PC-3 (cell line): ENCODE measurements at regions not wholly inside any gene's neighbourhood (a gene's known extent, or its start where the extent isn't known, plus 50 kb on each side); places are given as distances from the start of the nearest gene placed in this dataset.

ENCODE experiments used
- ATAC-seq: fragments of 200-7000 bp; cut with Tn5 transposase; 2 replicates; pipeline ENCODE4 v1.9.1; 2020; ENCODE audit warnings: mild to moderate bottlenecking, moderate library complexity
- BruUV-seq: library from RNA; stranded (reverse); fragments of 400-500 nt; replicated peaks from 2 replicates; lab custom pipeline; 2021; lab: Mats Ljungman, UMichigan
- CTCF ChIA-PET: fragments of 300-600 bp; sonication (Branson Sonifier 250); formaldehyde crosslinking; loops from one replicate; lab custom pipeline; 2022; ENCODE audit warnings: antibody characterized with exemption; lab: Charles Lee
- POLR2A ChIA-PET: fragments of 300-600 bp; sonication (Branson Sonifier 250); formaldehyde crosslinking; loops from one replicate; lab custom pipeline; 2022; ENCODE audit warnings: antibody characterized with exemption; ENCODE audit not compliant: unreplicated experiment; lab: Charles Lee
- DNase-seq: peaks from one replicate; pipeline ENCODE4 v3.0.0-alpha.2; 2015
- H2AFZ ChIP-seq: fragments of 300-600 bp; sonication (generic); 2 replicates; pipeline ENCODE4 v1.6.0; 2016; ENCODE audit warnings: antibody characterized with exemption, low read length
- H3F3A ChIP-seq: fragments of 300-600 bp; sonication (generic); one replicate; pipeline ENCODE4 v1.6.0; 2017; ENCODE audit warnings: antibody characterized with exemption, low read length, control low read depth, mild to moderate bottlenecking; ENCODE audit not compliant: unreplicated experiment
- H3K27ac ChIP-seq: fragments of 300-600 bp; sonication (generic); 2 replicates; pipeline ENCODE4 v1.5.1; 2016; ENCODE audit warnings: mild to moderate bottlenecking, low read length
- H3K27me3 ChIP-seq: fragments of 300-600 bp; sonication (generic); 2 replicates; pipeline ENCODE4 v1.6.1; 2016; ENCODE audit warnings: low read length, mixed read lengths
- H3K36me3 ChIP-seq: fragments of 300-600 bp; sonication (generic); 2 replicates; pipeline ENCODE4 v1.6.1; 2016; ENCODE audit warnings: low read depth, mixed run types, low read length, mixed read lengths
- H3K4me1 ChIP-seq: fragments of 300-600 bp; sonication (generic); 2 replicates; pipeline ENCODE4 v1.5.1; 2016; ENCODE audit warnings: low read length; ENCODE audit not compliant: insufficient read depth
- H3K4me2 ChIP-seq: fragments of 300-600 bp; sonication (generic); 2 replicates; pipeline ENCODE4 v1.6.0; 2016; ENCODE audit warnings: low read length
- H3K4me3 ChIP-seq: fragments of 300-600 bp; sonication (generic); 2 replicates; pipeline ENCODE4 v1.5.1; 2016; ENCODE audit warnings: mild to moderate bottlenecking, low read length, mixed read lengths
- H3K79me2 ChIP-seq: fragments of 300-600 bp; sonication (generic); 2 replicates; pipeline ENCODE4 v1.6.1; 2017; ENCODE audit warnings: low read length, mixed read lengths
- H3K9ac ChIP-seq: fragments of 300-600 bp; sonication (generic); 2 replicates; pipeline ENCODE4 v1.6.0; 2016; ENCODE audit warnings: mild to moderate bottlenecking, low read length
- H3K9me2 ChIP-seq: fragments of 300-600 bp; sonication (generic); replicated peaks from 2 replicates; pipeline ENCODE4 v1.6.1; 2016; ENCODE audit warnings: mixed run types, low read length, mixed read lengths
- H3K9me3 ChIP-seq: fragments of 300-600 bp; sonication (generic); 2 replicates; pipeline ENCODE4 v1.6.1; 2016; ENCODE audit warnings: low read length, mixed read lengths
- H4K20me1 ChIP-seq: fragments of 300-600 bp; sonication (generic); 2 replicates; pipeline ENCODE4 v1.6.1; 2016; ENCODE audit warnings: low read length, mixed read lengths
- EZH2 ChIP-seq: fragments of 300-600 bp; sonication (generic); IDR thresholded peaks from one replicate; pipeline ENCODE4 v1.6.1; 2017; ENCODE audit warnings: antibody characterized with exemption, mild to moderate bottlenecking, low read length; ENCODE audit not compliant: unreplicated experiment
- EZH2phosphoT487 ChIP-seq: fragments of 300-600 bp; sonication (generic); IDR thresholded peaks from 2 replicates; pipeline ENCODE4 v1.6.1; 2018; ENCODE audit warnings: mild to moderate bottlenecking, antibody characterized with exemption, low read length, borderline replicate concordance
- intact Hi-C: fragments of 100-400 bp; cut with micrococcal nuclease; formaldehyde crosslinking; loops from 2 replicates; pipeline ENCODE4 v1.9.0; 2023
- TF ChIP-seq, protein P1 (sequence below): fragments of 300-600 bp; sonication (generic); conservative IDR thresholded peaks from 2 replicates; pipeline ENCODE4 v1.5.1; 2017; ENCODE audit warnings: antibody characterized with exemption, low read depth, mild to moderate bottlenecking, low read length

DNA sequence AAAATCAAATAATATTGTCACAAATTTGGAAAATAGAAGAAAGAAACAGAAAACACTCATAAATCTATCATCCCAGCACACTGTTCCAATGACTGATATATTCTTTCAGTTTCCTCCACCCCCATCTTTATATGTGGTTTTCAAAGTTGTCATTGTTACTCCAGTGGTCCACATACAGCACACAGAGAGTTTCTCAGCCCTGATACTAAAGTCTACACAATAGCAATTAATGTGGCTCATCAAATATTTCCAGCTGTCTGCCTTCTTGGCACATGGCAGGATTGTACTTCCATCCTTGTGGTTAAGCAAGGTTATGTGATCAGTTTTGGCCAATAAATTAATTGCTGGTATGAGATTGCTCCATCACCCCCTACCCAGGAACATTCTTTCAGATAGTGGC lies 221.7 kb downstream of the PDCD6IP start:
- CTCF ChIA-PET, result no interaction called here
- no peaks in the 10 kb centered on the region for H3K4me1 ChIP-seq
- TF ChIP-seq EZH2phosphoT487, result no peak
- TF ChIP-seq EZH2, result no peak
- TF ChIP-seq, protein P1, sequence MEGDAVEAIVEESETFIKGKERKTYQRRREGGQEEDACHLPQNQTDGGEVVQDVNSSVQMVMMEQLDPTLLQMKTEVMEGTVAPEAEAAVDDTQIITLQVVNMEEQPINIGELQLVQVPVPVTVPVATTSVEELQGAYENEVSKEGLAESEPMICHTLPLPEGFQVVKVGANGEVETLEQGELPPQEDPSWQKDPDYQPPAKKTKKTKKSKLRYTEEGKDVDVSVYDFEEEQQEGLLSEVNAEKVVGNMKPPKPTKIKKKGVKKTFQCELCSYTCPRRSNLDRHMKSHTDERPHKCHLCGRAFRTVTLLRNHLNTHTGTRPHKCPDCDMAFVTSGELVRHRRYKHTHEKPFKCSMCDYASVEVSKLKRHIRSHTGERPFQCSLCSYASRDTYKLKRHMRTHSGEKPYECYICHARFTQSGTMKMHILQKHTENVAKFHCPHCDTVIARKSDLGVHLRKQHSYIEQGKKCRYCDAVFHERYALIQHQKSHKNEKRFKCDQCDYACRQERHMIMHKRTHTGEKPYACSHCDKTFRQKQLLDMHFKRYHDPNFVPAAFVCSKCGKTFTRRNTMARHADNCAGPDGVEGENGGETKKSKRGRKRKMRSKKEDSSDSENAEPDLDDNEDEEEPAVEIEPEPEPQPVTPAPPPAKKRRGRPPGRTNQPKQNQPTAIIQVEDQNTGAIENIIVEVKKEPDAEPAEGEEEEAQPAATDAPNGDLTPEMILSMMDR, result no peak
- no peak overlapping the region for H3K4me3 ChIP-seq
- H3K79me2 ChIP-seq, result no peaks in the 10 kb centered on the region
- H4K20me1 ChIP-seq, result no peaks in the 10 kb centered on the region
- no peaks in the 10 kb centered on the region for H3K27me3 ChIP-seq
- POLR2A ChIA-PET, result no interaction called here
- DNase-seq (no peak), ATAC-seq (no peak)
- H3K27ac ChIP-seq, result no peak overlapping the region
- H3K36me3 ChIP-seq, result no peaks in the 10 kb centered on the region
- H3K9me2 ChIP-seq, result no peaks in the 10 kb centered on the region
- H3K9me3 ChIP-seq, result no peaks in the 10 kb centered on the region
- H3F3A ChIP-seq, result no peaks in the 10 kb centered on the region
- BruUV-seq, result no TSS peak
- intact Hi-C loops, result no loop called here
- H2AFZ ChIP-seq, result no peak overlapping the region
- no peak overlapping the region for H3K4me2 ChIP-seq
- no peak overlapping the region for H3K9ac ChIP-seq

DNA sequence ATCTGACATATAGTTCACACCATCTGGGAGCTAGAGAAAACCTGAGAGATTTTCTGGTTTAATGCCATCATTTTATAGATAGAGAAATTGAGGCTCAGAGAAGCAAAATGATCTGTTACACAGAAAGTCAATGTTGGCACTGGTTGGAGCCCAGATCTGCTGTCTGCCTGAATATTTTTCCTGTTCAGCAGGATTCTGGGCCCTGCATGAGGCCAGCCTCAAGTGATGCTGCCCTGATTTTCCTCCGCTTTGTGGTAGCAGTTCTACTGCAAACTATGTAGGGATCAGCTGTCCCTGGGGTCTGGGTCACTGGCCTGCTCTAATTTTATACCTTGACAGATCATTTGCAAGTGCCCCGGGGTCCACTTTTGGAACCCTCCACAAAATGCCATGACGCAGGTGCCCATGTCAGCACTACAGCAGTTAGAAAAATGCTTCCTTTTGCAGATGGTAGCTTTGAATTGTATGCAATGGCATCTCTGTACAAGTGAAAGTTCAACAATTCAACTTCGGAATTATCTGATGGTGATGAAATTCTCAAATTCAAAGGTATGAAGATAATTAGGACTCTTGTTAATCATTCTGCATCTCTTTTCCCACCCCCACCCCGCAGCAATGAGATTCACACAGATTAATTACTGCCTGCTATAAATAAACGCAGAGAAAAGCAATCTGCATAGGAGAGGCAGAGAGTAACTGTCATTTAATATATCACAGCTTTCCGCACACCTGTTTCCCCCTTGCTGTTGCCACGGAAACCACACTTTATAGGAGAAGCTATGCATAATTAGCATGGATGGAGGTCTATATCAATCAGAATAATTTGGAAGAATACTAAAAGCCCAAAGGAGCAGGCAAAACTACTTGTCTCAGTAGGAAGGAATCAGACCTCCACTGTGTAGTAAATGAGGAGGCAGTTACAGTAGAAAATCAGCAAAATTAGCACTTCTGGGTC lies 222.6 kb downstream of the PDCD6IP start:
- DNase-seq (no peak), ATAC-seq (no peak)
- intact Hi-C loops, result no loop called here
- Histone ChIP-seq H3K27ac (no peak overlapping the region), H4K20me1 (no peaks in the 10 kb centered on the region), H3K36me3 (no peaks in the 10 kb centered on the region), H3K4me2 (no peak overlapping the region), H3K9ac (no peak overlapping the region), H3K79me2 (no peaks in the 10 kb centered on the region), H3K4me1 (no peaks in the 10 kb centered on the region), H3K9me3 (no peaks in the 10 kb centered on the region), H3K27me3 (no peaks in the 10 kb centered on the region), H3F3A (no peaks in the 10 kb centered on the region), H2AFZ (no peak overlapping the region), H3K4me3 (no peak overlapping the region), H3K9me2 (no peaks in the 10 kb centered on the region)
- TF ChIP-seq, protein P1, result no peak
- TF ChIP-seq EZH2 (no peak), EZH2phosphoT487 (no peak)
- ChIA-PET POLR2A (no interaction called here), CTCF (no interaction called here)
- BruUV-seq, result no TSS peak

GRCh38 chr3:34022147-34022546 lies 223.7 kb downstream of the PDCD6IP start:
- DNase-seq (no peak), ATAC-seq (no peak)
- no peak overlapping the region for H3K27ac ChIP-seq
- H3K4me2 ChIP-seq, result no peak overlapping the region
- no peaks in the 10 kb centered on the region for H3K36me3 ChIP-seq
- TF ChIP-seq, protein P1, result no peak
- TF ChIP-seq EZH2 (no peak), EZH2phosphoT487 (no peak)
- no peaks in the 10 kb centered on the region for H3K4me1 ChIP-seq
- no peak overlapping the region for H3K9ac ChIP-seq
- POLR2A ChIA-PET, result no interaction called here
- H3F3A ChIP-seq, result no peaks in the 10 kb centered on the region
- BruUV-seq, result no TSS peak
- H3K9me2 ChIP-seq, result no peaks in the 10 kb centered on the region
- intact Hi-C loops, result no loop called here
- no peak overlapping the region for H2AFZ ChIP-seq
- H3K79me2 ChIP-seq, result no peaks in the 10 kb centered on the region
- H3K27me3 ChIP-seq, result no peaks in the 10 kb centered on the region
- CTCF ChIA-PET, result no interaction called here
- no peak overlapping the region for H3K4me3 ChIP-seq
- no peaks in the 10 kb centered on the region for H4K20me1 ChIP-seq
- no peaks in the 10 kb centered on the region for H3K9me3 ChIP-seq
